SK-N-SH (cell line): ENCODE measurements at regions not wholly inside any gene's neighbourhood (a gene's known extent, or its start where the extent isn't known, plus 50 kb on each side); places are given as distances from the start of the nearest gene placed in this dataset.

Experiments used
- CHD2 ChIP-seq: fragments of 150-350 bp; IDR thresholded peaks from 2 replicates; pipeline ENCODE4 v1.6.1; 2018; ENCODE audit warnings: low read length; ENCODE audit not compliant: partially characterized antibody
- ELF1 ChIP-seq: IDR thresholded peaks from 2 replicates; pipeline ENCODE4 v1.4.0; 2012
- EP300 ChIP-seq, 2 experiments: IDR thresholded peaks; 2 replicates each; pipeline versions ENCODE4 v1.4.0 to v1.6.1; 2012; ENCODE audit warnings: borderline replicate concordance in 1 of 2, low read depth in 1 of 2, low read length in 1 of 2
- EZH2phosphoT487 ChIP-seq: fragments of 200-600 bp; sonication (generic); IDR thresholded peaks from 2 replicates; pipeline ENCODE4 v1.6.1; 2017; ENCODE audit warnings: low read depth, mixed run types, mild to moderate bottlenecking, antibody characterized with exemption, moderate library complexity, borderline replicate concordance
- FOXM1 ChIP-seq: IDR thresholded peaks from 2 replicates; pipeline ENCODE4 v1.4.0; 2012; ENCODE audit warnings: low read depth, mild to moderate bottlenecking
- MEF2A ChIP-seq: IDR thresholded peaks from 2 replicates; pipeline ENCODE4 v1.4.0; 2012; ENCODE audit warnings: low read depth, borderline replicate concordance
- POLR2AphosphoS5 ChIP-seq: IDR thresholded peaks from 2 replicates; pipeline ENCODE4 v1.6.1; 2012; ENCODE audit warnings: low read depth, low read length
- TCF12 ChIP-seq: IDR thresholded peaks from 2 replicates; pipeline ENCODE4 v1.4.0; 2012
- TF ChIP-seq, protein P1 (sequence below): fragments of 200-600 bp; sonication (generic); IDR thresholded peaks from 2 replicates; pipeline ENCODE4 v1.6.1; 2017; ENCODE audit warnings: antibody characterized with exemption, mild to moderate bottlenecking, moderate library complexity
- TF ChIP-seq, protein P2 (sequence below): IDR thresholded peaks from 2 replicates; pipeline ENCODE4 v1.4.0; 2012; ENCODE audit warnings: low read depth
- TF ChIP-seq, protein P3 (sequence below): IDR thresholded peaks from 2 replicates; pipeline ENCODE4 v1.4.0; 2012; ENCODE audit warnings: low read depth, borderline replicate concordance
- TF ChIP-seq, protein P4 (sequence below): fragments of 150-350 bp; IDR thresholded peaks from 2 replicates; pipeline ENCODE4 v1.6.1; 2017; ENCODE audit warnings: antibody characterized with exemption, low read length, low read depth, borderline replicate concordance

DNA sequence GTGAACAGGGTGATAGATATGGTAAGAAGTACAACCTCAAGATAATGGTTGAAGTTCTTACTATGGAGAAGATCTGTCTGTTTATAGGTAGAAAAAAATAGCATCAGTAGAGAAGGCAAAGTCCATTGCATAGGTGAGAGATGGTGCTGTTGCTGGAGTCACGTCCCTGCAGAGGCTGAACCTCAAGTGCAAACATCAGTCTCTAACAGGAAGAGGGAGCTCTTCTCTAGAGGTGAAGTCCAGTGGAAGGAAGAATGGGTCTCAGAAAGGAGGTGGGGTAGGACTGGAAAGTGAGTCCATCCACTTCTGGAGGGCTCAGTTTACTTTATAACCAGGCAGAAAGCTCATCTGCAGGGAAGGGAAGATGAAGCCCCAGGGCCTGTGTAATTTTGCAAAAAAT is 337.7 kb downstream of the MEIS1 start:
- TF ChIP-seq, protein P1, sequence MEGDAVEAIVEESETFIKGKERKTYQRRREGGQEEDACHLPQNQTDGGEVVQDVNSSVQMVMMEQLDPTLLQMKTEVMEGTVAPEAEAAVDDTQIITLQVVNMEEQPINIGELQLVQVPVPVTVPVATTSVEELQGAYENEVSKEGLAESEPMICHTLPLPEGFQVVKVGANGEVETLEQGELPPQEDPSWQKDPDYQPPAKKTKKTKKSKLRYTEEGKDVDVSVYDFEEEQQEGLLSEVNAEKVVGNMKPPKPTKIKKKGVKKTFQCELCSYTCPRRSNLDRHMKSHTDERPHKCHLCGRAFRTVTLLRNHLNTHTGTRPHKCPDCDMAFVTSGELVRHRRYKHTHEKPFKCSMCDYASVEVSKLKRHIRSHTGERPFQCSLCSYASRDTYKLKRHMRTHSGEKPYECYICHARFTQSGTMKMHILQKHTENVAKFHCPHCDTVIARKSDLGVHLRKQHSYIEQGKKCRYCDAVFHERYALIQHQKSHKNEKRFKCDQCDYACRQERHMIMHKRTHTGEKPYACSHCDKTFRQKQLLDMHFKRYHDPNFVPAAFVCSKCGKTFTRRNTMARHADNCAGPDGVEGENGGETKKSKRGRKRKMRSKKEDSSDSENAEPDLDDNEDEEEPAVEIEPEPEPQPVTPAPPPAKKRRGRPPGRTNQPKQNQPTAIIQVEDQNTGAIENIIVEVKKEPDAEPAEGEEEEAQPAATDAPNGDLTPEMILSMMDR = no peak
- TF ChIP-seq, protein P2, sequence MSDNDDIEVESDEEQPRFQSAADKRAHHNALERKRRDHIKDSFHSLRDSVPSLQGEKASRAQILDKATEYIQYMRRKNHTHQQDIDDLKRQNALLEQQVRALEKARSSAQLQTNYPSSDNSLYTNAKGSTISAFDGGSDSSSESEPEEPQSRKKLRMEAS = no peak
- TF ChIP-seq EP300 (IDR thresholded peaks at IDR 0.05; ENCODE audit: borderline replicate concordance in 1 of 2, low read depth in 1 of 2, low read length in 1 of 2) (no peak), POLR2AphosphoS5 (no peak), ELF1 (no peak), MEF2A (no peak), TCF12 (no peak), FOXM1 (no peak), EZH2phosphoT487 (no peak), CHD2 (no peak)
- TF ChIP-seq, protein P3, sequence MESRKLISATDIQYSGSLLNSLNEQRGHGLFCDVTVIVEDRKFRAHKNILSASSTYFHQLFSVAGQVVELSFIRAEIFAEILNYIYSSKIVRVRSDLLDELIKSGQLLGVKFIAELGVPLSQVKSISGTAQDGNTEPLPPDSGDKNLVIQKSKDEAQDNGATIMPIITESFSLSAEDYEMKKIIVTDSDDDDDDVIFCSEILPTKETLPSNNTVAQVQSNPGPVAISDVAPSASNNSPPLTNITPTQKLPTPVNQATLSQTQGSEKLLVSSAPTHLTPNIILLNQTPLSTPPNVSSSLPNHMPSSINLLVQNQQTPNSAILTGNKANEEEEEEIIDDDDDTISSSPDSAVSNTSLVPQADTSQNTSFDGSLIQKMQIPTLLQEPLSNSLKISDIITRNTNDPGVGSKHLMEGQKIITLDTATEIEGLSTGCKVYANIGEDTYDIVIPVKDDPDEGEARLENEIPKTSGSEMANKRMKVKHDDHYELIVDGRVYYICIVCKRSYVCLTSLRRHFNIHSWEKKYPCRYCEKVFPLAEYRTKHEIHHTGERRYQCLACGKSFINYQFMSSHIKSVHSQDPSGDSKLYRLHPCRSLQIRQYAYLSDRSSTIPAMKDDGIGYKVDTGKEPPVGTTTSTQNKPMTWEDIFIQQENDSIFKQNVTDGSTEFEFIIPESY = no peak
- TF ChIP-seq, protein P4, sequence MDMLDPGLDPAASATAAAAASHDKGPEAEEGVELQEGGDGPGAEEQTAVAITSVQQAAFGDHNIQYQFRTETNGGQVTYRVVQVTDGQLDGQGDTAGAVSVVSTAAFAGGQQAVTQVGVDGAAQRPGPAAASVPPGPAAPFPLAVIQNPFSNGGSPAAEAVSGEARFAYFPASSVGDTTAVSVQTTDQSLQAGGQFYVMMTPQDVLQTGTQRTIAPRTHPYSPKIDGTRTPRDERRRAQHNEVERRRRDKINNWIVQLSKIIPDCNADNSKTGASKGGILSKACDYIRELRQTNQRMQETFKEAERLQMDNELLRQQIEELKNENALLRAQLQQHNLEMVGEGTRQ = no peak
